Parathyroid adenoma (tissue), 2 donors: ENCODE measurements at regions not wholly inside any gene's neighbourhood (a gene's known extent, or its start where the extent isn't known, plus 50 kb on each side); places are given as distances from the start of the nearest gene placed in this dataset.
"Not testable (repeated sequence)": the region's sequence is repeated elsewhere in the genome, so short reads cannot be mapped to it uniquely, and the experiment has no call there.

Source experiments
- H2AFZ ChIP-seq: fragments of 300-600 bp; sonication (generic); one replicate; pipeline ENCODE4 v1.7.0; 2017; ENCODE audit warnings: antibody characterized with exemption, mild to moderate bottlenecking
- H3K27ac ChIP-seq: fragments of 300-600 bp; sonication (generic); one replicate; pipeline ENCODE4 v1.7.0; 2017
- H3K27me3 ChIP-seq: fragments of 300-600 bp; sonication (generic); one replicate; pipeline ENCODE4 v1.7.0; 2017; ENCODE audit warnings: low read length; ENCODE audit not compliant: control insufficient read depth, insufficient read depth
- H3K36me3 ChIP-seq: fragments of 300-600 bp; sonication (generic); one replicate; pipeline ENCODE4 v1.7.0; 2017; ENCODE audit warnings: low read length; ENCODE audit not compliant: control insufficient read depth, insufficient read depth
- H3K4me1 ChIP-seq: fragments of 300-600 bp; sonication (generic); one replicate; pipeline ENCODE4 v1.7.0; 2017; ENCODE audit warnings: control low read depth
- H3K4me2 ChIP-seq: fragments of 300-600 bp; sonication (generic); one replicate; pipeline ENCODE4 v1.7.0; 2017; ENCODE audit warnings: low read length
- H3K4me3 ChIP-seq: fragments of 300-600 bp; sonication (generic); one replicate; pipeline ENCODE4 v1.7.0; 2017; ENCODE audit warnings: low read depth, low read length
- H3K79me2 ChIP-seq: fragments of 300-600 bp; sonication (generic); one replicate; pipeline ENCODE4 v1.7.0; 2017; ENCODE audit warnings: control low read depth
- H3K9ac ChIP-seq: fragments of 300-600 bp; sonication (generic); one replicate; pipeline ENCODE4 v1.7.0; 2017; ENCODE audit warnings: mild to moderate bottlenecking
- H3K9me3 ChIP-seq: fragments of 300-600 bp; sonication (generic); one replicate; pipeline ENCODE4 v1.7.0; 2017; ENCODE audit warnings: low read length; ENCODE audit not compliant: control insufficient read depth
- CTCF ChIP-seq: fragments of 300-600 bp; sonication (generic); IDR thresholded peaks from one replicate; pipeline ENCODE4 v1.7.0; 2017; ENCODE audit warnings: antibody characterized with exemption, mild to moderate bottlenecking
- donor health status: primary hyperparathyroidism.

- H3K4me1 ChIP-seq = no peaks in the 10 kb centered on the region
- TF ChIP-seq CTCF = no peak
- no peaks in the 10 kb centered on the region for H3K79me2 ChIP-seq
- H3K4me2 ChIP-seq = no peak overlapping the region
- no peak overlapping the region for H3K27ac ChIP-seq
- H3K36me3 ChIP-seq = no peaks in the 10 kb centered on the region
- H3K9me3 ChIP-seq = no peaks in the 10 kb centered on the region
- no peaks in the 10 kb centered on the region for H3K27me3 ChIP-seq
- H2AFZ ChIP-seq = no peak overlapping the region
- no peak overlapping the region for H3K4me3 ChIP-seq
- no peak overlapping the region for H3K9ac ChIP-seq
These were observed 214.0 kb upstream of the WDFY3 start for GRCh38 chr4:85180533-85180932.

- H3K9ac ChIP-seq = no peak overlapping the region
- TF ChIP-seq CTCF = no peak
- H3K4me1 ChIP-seq = no peaks in the 10 kb centered on the region
- no peak overlapping the region for H3K4me2 ChIP-seq
- H3K9me3 ChIP-seq = no peaks in the 10 kb centered on the region
- H3K79me2 ChIP-seq = no peaks in the 10 kb centered on the region
- no peaks in the 10 kb centered on the region for H3K36me3 ChIP-seq
- H2AFZ ChIP-seq = no peak overlapping the region
- no peak overlapping the region for H3K4me3 ChIP-seq
- H3K27ac ChIP-seq = no peak overlapping the region
- no peaks in the 10 kb centered on the region for H3K27me3 ChIP-seq
These were observed 220.6 kb upstream of the WDFY3 start for GRCh38 chr4:85187106-85187505.

GRCh38 chr4:85196015-85196414, 229.5 kb upstream of the WDFY3 start:
- not testable (repeated sequence) for H3K4me1 ChIP-seq, H3K4me2 ChIP-seq, H3K36me3 ChIP-seq, H2AFZ ChIP-seq, H3K4me3 ChIP-seq, H3K79me2 ChIP-seq, H3K27me3 ChIP-seq, H3K9me3 ChIP-seq, H3K27ac ChIP-seq, H3K9ac ChIP-seq

GRCh38 chr4:85200106-85200505, 233.6 kb upstream of the WDFY3 start:
- no peaks in the 10 kb centered on the region for H3K79me2 ChIP-seq
- H3K27me3 ChIP-seq = no peaks in the 10 kb centered on the region
- no peak overlapping the region for H3K4me3 ChIP-seq
- no peak overlapping the region for H3K4me2 ChIP-seq
- TF ChIP-seq CTCF = no peak
- no peak overlapping the region for H2AFZ ChIP-seq
- H3K27ac ChIP-seq = no peak overlapping the region
- H3K9ac ChIP-seq = no peak overlapping the region
- H3K36me3 ChIP-seq = no peaks in the 10 kb centered on the region
- no peaks in the 10 kb centered on the region for H3K4me1 ChIP-seq
- no peaks in the 10 kb centered on the region for H3K9me3 ChIP-seq

- Histone ChIP-seq H3K4me2 (no peak overlapping the region), H3K27ac (no peak overlapping the region), H3K36me3 (no peaks in the 10 kb centered on the region), H3K4me1 (no peaks in the 10 kb centered on the region), H3K27me3 (no peaks in the 10 kb centered on the region), H3K79me2 (no peaks in the 10 kb centered on the region), H3K9me3 (no peaks in the 10 kb centered on the region), H3K4me3 (no peak overlapping the region), H2AFZ (no peak overlapping the region), H3K9ac (no peak overlapping the region)
- TF ChIP-seq CTCF = no peak
These were observed 242.7 kb upstream of the WDFY3 start for GRCh38 chr4:85209161-85209560.
